HG03139 (cell line): ENCODE measurements at regions not wholly inside any gene's neighbourhood (a gene's known extent, or its start where the extent isn't known, plus 50 kb on each side); places are given as distances from the start of the nearest gene placed in this dataset.

Experiments
- ATAC-seq: cut with Tn5 transposase; IDR thresholded peaks from one replicate; pipeline ENCODE4 v1.9.1; 2021; ENCODE audit not compliant: unreplicated experiment

- no peak for ATAC-seq
These were observed 465.9 kb downstream of the PLA2G4A start for GRCh38 chr1:187294421-187295201.

- no peak for ATAC-seq
These were observed 471.3 kb downstream of the PLA2G4A start for GRCh38 chr1:187300081-187300480.

- no peak for ATAC-seq
These were observed 478.1 kb downstream of the PLA2G4A start for GRCh38 chr1:187306710-187307415.

GRCh38 chr1:187310038-187310631 lies 481.4 kb downstream of the PLA2G4A start:
- ATAC-seq, result no peak

GRCh38 chr1:187313115-187313514 lies 484.4 kb downstream of the PLA2G4A start:
- no peak for ATAC-seq

- ATAC-seq, result no peak
These were observed 497.8 kb downstream of the PLA2G4A start for GRCh38 chr1:187326557-187326956.

- ATAC-seq, result no peak
These were observed 507.9 kb downstream of the PLA2G4A start for GRCh38 chr1:187336441-187337168.

GRCh38 chr1:187338762-187339412 lies 510.1 kb downstream of the PLA2G4A start:
- no peak for ATAC-seq

- no peak for ATAC-seq
These were observed 513.7 kb downstream of the PLA2G4A start for GRCh38 chr1:187342495-187342894.

- no peak for ATAC-seq
These were observed 545.3 kb downstream of the PLA2G4A start for GRCh38 chr1:187374082-187374481.

- ATAC-seq, result no peak
These were observed 546.0 kb downstream of the PLA2G4A start for GRCh38 chr1:187374742-187375141.

- no peak for ATAC-seq
These were observed 554.6 kb downstream of the PLA2G4A start for GRCh38 chr1:187383366-187383765.

GRCh38 chr1:187384504-187384903 lies 555.8 kb downstream of the PLA2G4A start:
- ATAC-seq, result no peak

GRCh38 chr1:187390215-187390818 lies 561.6 kb downstream of the PLA2G4A start:
- no peak for ATAC-seq

- ATAC-seq, result no peak
These were observed 567.5 kb downstream of the PLA2G4A start for GRCh38 chr1:187396226-187396625.

- no peak for ATAC-seq
These were observed 568.4 kb downstream of the PLA2G4A start for GRCh38 chr1:187396929-187397796.

GRCh38 chr1:187408212-187409004 lies 579.7 kb downstream of the PLA2G4A start:
- no peak for ATAC-seq

- ATAC-seq, result no peak
These were observed 580.6 kb downstream of the PLA2G4A start for GRCh38 chr1:187409341-187409740.

GRCh38 chr1:187411118-187411517 lies 582.4 kb downstream of the PLA2G4A start:
- ATAC-seq, result no peak
